Suprapubic skin (tissue), 4 donors: ENCODE measurements at regions not wholly inside any gene's neighbourhood (a gene's known extent, or its start where the extent isn't known, plus 50 kb on each side); places are given as distances from the start of the nearest gene placed in this dataset.
"Not testable (repeated sequence)": the region's sequence is repeated elsewhere in the genome, so short reads cannot be mapped to it uniquely, and the experiment has no call there.

Source experiments
- DNase-seq, 2 donors: peaks; one replicate each; pipeline ENCODE4 v3.0.0-alpha.2; 2019; ENCODE audit warnings: low spot score in 2 of 2
- H3K27ac ChIP-seq: fragments of 200-600 bp; sonication (generic); one replicate; pipeline ENCODE4 v1.5.1; 2019
- H3K27me3 ChIP-seq: fragments of 200-600 bp; sonication (generic); one replicate; pipeline ENCODE4 v1.5.1; 2019
- H3K36me3 ChIP-seq: fragments of 200-600 bp; sonication (generic); one replicate; pipeline ENCODE4 v1.5.1; 2019
- H3K4me1 ChIP-seq: fragments of 200-600 bp; sonication (generic); one replicate; pipeline ENCODE4 v1.5.1; 2019
- H3K4me3 ChIP-seq: fragments of 200-600 bp; sonication (generic); one replicate; pipeline ENCODE4 v1.5.1; 2019; ENCODE audit warnings: mild to moderate bottlenecking
- H3K9me3 ChIP-seq: fragments of 200-600 bp; sonication (generic); one replicate; pipeline ENCODE4 v1.5.1; 2019
- CTCF ChIP-seq, 2 donors: fragments of 200-600 bp in 1 of 2; fragments of 450-650 bp in 1 of 2; sonication (generic) in 1 of 2; IDR thresholded peaks; one replicate each; pipeline ENCODE4 v1.5.1; 2016 to 2019; ENCODE audit warnings: antibody characterized with exemption in 2 of 2, mild to moderate bottlenecking in 1 of 2, moderate library complexity in 1 of 2
- EP300 ChIP-seq: sonication (generic); formaldehyde crosslinking; IDR thresholded peaks from one replicate; pipeline ENCODE4 v1.6.1; 2017; ENCODE audit warnings: antibody characterized with exemption
- POLR2A ChIP-seq, 2 donors: fragments of 450-650 bp; IDR thresholded peaks; one replicate each; pipeline ENCODE4 v1.6.1; 2017; ENCODE audit warnings: antibody characterized with exemption in 2 of 2, mild to moderate bottlenecking in 2 of 2, moderate library complexity in 2 of 2
- POLR2AphosphoS5 ChIP-seq, 3 donors: sonication (generic); formaldehyde crosslinking; IDR thresholded peaks; one replicate each; pipeline ENCODE4 v1.6.1; 2017; ENCODE audit warnings: antibody characterized with exemption in 3 of 3
- WGBS: methylation state at CpG from one replicate; pipeline ENCODE4 v1.1.5; 2018; 5-methylcytosine and 5-hydroxymethylcytosine counted together

- DNase-seq = no peak
- TF ChIP-seq EP300 (no peak), POLR2AphosphoS5 (IDR thresholded peaks at IDR 0.05) (no peak), CTCF (IDR thresholded peaks at IDR 0.05) (no peak), POLR2A (IDR thresholded peaks at IDR 0.05) (no peak)
- Histone ChIP-seq H3K27ac (no peak overlapping the region), H3K4me3 (no peak overlapping the region), H3K4me1 (no peaks in the 10 kb centered on the region), H3K9me3 (no peaks in the 10 kb centered on the region), H3K36me3 (no peaks in the 10 kb centered on the region), H3K27me3 (no peaks in the 10 kb centered on the region)
- WGBS = 76% methylated on average over 10 of the region's 10 CpGs
These were observed 72.7 kb downstream of the SOX9 start for GRCh38 chr17:72193391-72194106.

GRCh38 chr17:72194107-72194440, 73.3 kb downstream of the SOX9 start:
- H3K27ac ChIP-seq, H3K27me3 ChIP-seq, H3K4me3 ChIP-seq, H3K36me3 ChIP-seq, H3K9me3 ChIP-seq, DNase-seq, H3K4me1 ChIP-seq: not testable (repeated sequence)
- WGBS = 94% methylated on average over 10 of the region's 10 CpGs

GRCh38 chr17:72199256-72199655, 78.4 kb downstream of the SOX9 start:
- H3K36me3 ChIP-seq = no peaks in the 10 kb centered on the region
- no peak for DNase-seq
- H3K4me3 ChIP-seq = no peak overlapping the region
- no peak for TF ChIP-seq POLR2A (IDR thresholded peaks at IDR 0.05)
- TF ChIP-seq POLR2AphosphoS5 (IDR thresholded peaks at IDR 0.05) = no peak
- no peak for TF ChIP-seq CTCF (IDR thresholded peaks at IDR 0.05)
- no peak for TF ChIP-seq EP300
- no peak overlapping the region for H3K27ac ChIP-seq
- peaks cover 9% of the 10 kb centered on the region for H3K27me3 ChIP-seq
- H3K4me1 ChIP-seq = no peaks in the 10 kb centered on the region
- no peaks in the 10 kb centered on the region for H3K9me3 ChIP-seq

- Histone ChIP-seq H3K4me3 (no peak overlapping the region), H3K36me3 (no peaks in the 10 kb centered on the region), H3K9me3 (no peaks in the 10 kb centered on the region), H3K27ac (no peak overlapping the region), H3K4me1 (no peaks in the 10 kb centered on the region), H3K27me3 (peaks cover 31% of the 10 kb centered on the region)
- no peak for DNase-seq
- no peak for TF ChIP-seq CTCF (IDR thresholded peaks at IDR 0.05)
- no peak for TF ChIP-seq POLR2A (IDR thresholded peaks at IDR 0.05)
- no peak for TF ChIP-seq EP300
- no peak for TF ChIP-seq POLR2AphosphoS5 (IDR thresholded peaks at IDR 0.05)
- WGBS = 64% methylated on average over 10 of the region's 10 CpGs
These were observed 83.9 kb downstream of the SOX9 start for GRCh38 chr17:72204742-72205141.

- H3K4me1 ChIP-seq = no peaks in the 10 kb centered on the region
- no peak overlapping the region for H3K4me3 ChIP-seq
- no peaks in the 10 kb centered on the region for H3K9me3 ChIP-seq
- DNase-seq = no peak
- no peaks in the 10 kb centered on the region for H3K36me3 ChIP-seq
- TF ChIP-seq EP300 = no peak
- TF ChIP-seq POLR2A (IDR thresholded peaks at IDR 0.05) = no peak
- TF ChIP-seq CTCF (IDR thresholded peaks at IDR 0.05) = no peak
- no peak for TF ChIP-seq POLR2AphosphoS5 (IDR thresholded peaks at IDR 0.05)
- no peak overlapping the region for H3K27ac ChIP-seq
- WGBS = 36% methylated on average over 9 of the region's 14 CpGs
- peaks cover 32% of the 10 kb centered on the region for H3K27me3 ChIP-seq
These were observed 84.5 kb downstream of the SOX9 start for GRCh38 chr17:72205357-72205756.

- 80% methylated on average over 3 of the region's 3 CpGs for WGBS
- no peak for TF ChIP-seq CTCF (IDR thresholded peaks at IDR 0.05)
- no peak for TF ChIP-seq POLR2AphosphoS5 (IDR thresholded peaks at IDR 0.05)
- TF ChIP-seq EP300 = no peak
- TF ChIP-seq POLR2A (IDR thresholded peaks at IDR 0.05) = no peak
- no peaks in the 10 kb centered on the region for H3K4me1 ChIP-seq
- no peaks in the 10 kb centered on the region for H3K9me3 ChIP-seq
- no peak overlapping the region for H3K4me3 ChIP-seq
- peaks cover 32% of the 10 kb centered on the region for H3K27me3 ChIP-seq
- DNase-seq = no peak
- H3K36me3 ChIP-seq = no peaks in the 10 kb centered on the region
- H3K27ac ChIP-seq = no peak overlapping the region
These were observed 85.0 kb downstream of the SOX9 start for GRCh38 chr17:72205822-72206221.
